Suprapubic skin (tissue), 4 donors: ENCODE measurements at regions not wholly inside any gene's neighbourhood (a gene's known extent, or its start where the extent isn't known, plus 50 kb on each side); places are given as distances from the start of the nearest gene placed in this dataset.

Experiments
- EP300 ChIP-seq: sonication (generic); formaldehyde crosslinking; IDR thresholded peaks from one replicate; pipeline ENCODE4 v1.6.1; 2017; ENCODE audit warnings: antibody characterized with exemption
- POLR2A ChIP-seq, 2 donors: fragments of 450-650 bp; IDR thresholded peaks; one replicate each; pipeline ENCODE4 v1.6.1; 2017; ENCODE audit warnings: antibody characterized with exemption in 2 of 2, mild to moderate bottlenecking in 2 of 2, moderate library complexity in 2 of 2
- POLR2AphosphoS5 ChIP-seq, 3 donors: sonication (generic); formaldehyde crosslinking; IDR thresholded peaks; one replicate each; pipeline ENCODE4 v1.6.1; 2017; ENCODE audit warnings: antibody characterized with exemption in 3 of 3
- TF ChIP-seq, protein P1 (sequence below), 2 donors: fragments of 200-600 bp in 1 of 2; fragments of 450-650 bp in 1 of 2; sonication (generic) in 1 of 2; IDR thresholded peaks; one replicate each; pipeline ENCODE4 v1.5.1; 2016 to 2019; ENCODE audit warnings: antibody characterized with exemption in 2 of 2, mild to moderate bottlenecking in 1 of 2, moderate library complexity in 1 of 2

DNA sequence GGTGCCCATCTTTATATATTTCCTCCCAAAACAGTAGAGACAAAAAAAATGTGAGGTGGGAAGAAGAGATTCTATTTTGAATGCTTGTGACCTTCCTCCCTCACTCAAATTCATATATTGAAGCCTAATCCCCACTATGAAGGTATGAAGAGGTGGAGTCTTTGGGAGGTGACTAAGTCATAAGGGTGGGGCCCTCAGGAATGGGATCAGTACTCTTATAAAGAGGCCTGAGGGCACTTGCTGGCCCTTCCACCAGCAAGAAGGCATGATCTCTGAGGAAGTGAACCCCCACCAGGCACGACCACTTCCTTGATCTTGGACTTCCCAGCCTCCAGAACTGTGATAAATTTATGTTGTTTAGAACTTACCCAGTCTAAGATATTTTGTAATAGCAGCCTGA, 517.2 kb upstream of the CNTNAP2 start:
- TF ChIP-seq POLR2A (IDR thresholded peaks at IDR 0.05): no peak
- TF ChIP-seq, protein P1, sequence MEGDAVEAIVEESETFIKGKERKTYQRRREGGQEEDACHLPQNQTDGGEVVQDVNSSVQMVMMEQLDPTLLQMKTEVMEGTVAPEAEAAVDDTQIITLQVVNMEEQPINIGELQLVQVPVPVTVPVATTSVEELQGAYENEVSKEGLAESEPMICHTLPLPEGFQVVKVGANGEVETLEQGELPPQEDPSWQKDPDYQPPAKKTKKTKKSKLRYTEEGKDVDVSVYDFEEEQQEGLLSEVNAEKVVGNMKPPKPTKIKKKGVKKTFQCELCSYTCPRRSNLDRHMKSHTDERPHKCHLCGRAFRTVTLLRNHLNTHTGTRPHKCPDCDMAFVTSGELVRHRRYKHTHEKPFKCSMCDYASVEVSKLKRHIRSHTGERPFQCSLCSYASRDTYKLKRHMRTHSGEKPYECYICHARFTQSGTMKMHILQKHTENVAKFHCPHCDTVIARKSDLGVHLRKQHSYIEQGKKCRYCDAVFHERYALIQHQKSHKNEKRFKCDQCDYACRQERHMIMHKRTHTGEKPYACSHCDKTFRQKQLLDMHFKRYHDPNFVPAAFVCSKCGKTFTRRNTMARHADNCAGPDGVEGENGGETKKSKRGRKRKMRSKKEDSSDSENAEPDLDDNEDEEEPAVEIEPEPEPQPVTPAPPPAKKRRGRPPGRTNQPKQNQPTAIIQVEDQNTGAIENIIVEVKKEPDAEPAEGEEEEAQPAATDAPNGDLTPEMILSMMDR (IDR thresholded peaks at IDR 0.05): no peak
- TF ChIP-seq POLR2AphosphoS5 (IDR thresholded peaks at IDR 0.05): no peak
- no peak for TF ChIP-seq EP300
